ENCODE measurements at regions not wholly inside any gene's neighbourhood (a gene's known extent, or its start where the extent isn't known, plus 50 kb on each side); places are given as distances from the start of the nearest gene placed in this dataset.
A peak's percentile ranks its signal among the peaks of the same experiment; 100 is the strongest.
"Not testable (repeated sequence)": the region's sequence is repeated elsewhere in the genome, so short reads cannot be mapped to it uniquely, and the experiment has no call there.

DNA sequence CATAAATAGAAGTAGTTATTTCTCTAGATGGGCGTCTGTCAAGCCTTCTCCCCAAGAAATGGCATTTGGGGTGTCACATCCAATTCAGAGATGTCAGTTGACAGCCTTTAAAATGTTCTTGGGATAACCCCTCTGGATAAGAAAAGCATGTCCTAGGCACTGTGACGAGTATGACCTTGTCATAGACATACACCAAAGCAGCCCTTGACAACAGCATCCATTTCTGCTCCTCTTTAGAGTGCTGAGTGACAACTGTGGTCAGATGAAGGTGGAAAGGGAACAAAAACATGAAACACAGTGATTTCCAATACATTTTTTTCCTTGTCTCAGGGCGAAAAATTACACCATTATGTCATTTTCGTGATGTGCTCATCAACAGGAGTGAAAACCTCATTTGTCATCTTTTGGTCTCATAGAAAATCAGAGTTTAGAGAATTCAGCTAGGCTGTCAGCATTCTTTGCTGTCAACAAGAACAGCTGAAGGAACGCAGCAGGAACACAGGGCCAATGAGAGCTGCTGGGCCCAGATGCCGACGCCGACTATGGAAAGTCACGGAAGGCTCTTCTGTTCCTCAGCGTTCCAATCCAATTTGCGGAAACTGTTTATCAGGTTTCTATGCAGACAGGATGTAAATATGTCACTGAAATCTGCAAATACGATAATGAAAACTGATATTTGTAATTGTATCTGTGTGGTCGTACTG, 193.2 kb downstream of the ICOS start:
- peak; percentile 67 for DNase-seq
- intact Hi-C loops (cut with micrococcal nuclease), result no loop called here
- ATAC-seq, result peak; percentile 94

GRCh38 chr2:204131621-204132020, 195.1 kb downstream of the ICOS start:
- intact Hi-C loops (cut with micrococcal nuclease), result no loop called here
- no peak for DNase-seq
- ATAC-seq, result no peak

DNA sequence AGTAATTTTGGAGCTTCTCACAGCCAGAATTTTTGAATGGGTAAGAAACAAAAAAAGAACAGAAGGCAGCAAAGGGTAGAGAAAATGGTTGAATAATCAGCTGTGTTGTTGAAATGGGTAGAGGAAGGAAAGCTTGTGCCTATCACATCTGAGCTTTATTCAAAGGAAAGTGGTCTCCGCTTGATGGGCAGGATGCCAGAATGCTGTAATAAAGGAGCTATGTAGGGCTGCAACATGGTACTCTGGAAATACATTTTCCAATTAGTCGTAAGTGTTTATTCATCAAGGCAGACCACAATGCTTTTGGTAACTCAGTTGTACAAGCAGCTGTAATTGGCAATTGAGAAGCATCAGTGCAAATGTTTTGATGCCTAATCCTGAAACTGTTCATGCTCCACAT, 196.9 kb downstream of the ICOS start:
- intact Hi-C loops (cut with micrococcal nuclease), result no loop called here
- ATAC-seq, result no peak
- DNase-seq, result no peak

DNA sequence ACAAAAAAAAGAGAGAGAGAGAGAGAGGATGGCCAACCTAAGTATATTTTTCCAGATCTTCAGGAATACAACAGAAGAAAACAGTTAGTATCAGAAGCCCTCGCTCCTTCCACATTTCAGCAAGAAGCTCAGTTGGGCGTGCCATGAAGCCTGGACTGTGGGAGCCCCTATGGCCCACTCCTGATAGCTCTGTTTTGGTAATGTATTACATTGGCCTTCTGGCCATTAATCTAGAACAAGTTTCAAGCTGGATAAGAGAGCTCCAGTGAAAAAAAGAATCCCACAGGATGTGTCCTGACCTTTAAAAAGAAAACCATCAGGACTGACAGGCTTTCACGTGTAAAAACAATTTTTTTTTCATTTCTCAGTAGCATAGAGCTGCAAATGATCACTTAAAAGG, 197.9 kb downstream of the ICOS start:
- no peak for DNase-seq
- peak; percentile 67 for ATAC-seq
- intact Hi-C loops (cut with micrococcal nuclease), result no loop called here

DNA sequence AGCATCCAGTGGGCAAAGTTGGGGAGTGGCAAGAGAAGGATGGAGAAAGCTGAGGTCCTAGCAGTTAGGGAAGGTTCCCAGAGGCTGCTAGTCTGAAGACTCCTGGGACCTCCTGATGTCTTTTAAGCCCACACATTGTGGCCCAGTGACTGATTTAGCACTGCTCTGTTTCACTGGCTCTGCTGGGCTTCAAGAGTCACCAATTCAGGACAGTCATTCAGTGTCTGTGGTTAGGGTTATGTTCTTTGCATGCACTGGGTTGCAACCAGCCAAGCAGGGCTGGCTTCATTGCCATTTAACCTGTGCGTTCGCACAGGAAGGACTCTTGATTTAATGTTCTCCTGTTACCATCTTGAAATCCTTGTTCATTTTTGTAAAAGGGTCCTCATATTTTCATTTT, 199.2 kb downstream of the ICOS start:
- intact Hi-C loops (cut with micrococcal nuclease), result no loop called here
- no peak for DNase-seq
- ATAC-seq, result no peak

- DNase-seq (no peak), ATAC-seq (no peak)
- intact Hi-C loops (cut with micrococcal nuclease), result no loop called here
These were observed 201.6 kb downstream of the ICOS start for GRCh38 chr2:204138206-204138605.

GRCh38 chr2:204140246-204140645, 203.7 kb downstream of the ICOS start:
- intact Hi-C loops (cut with micrococcal nuclease), result no loop called here
- ATAC-seq, result no peak
- no peak for DNase-seq

GRCh38 chr2:204143216-204144014, 206.9 kb downstream of the ICOS start:
- intact Hi-C loops (cut with micrococcal nuclease), result no loop called here
- ATAC-seq (no peak), DNase-seq (no peak)

DNA sequence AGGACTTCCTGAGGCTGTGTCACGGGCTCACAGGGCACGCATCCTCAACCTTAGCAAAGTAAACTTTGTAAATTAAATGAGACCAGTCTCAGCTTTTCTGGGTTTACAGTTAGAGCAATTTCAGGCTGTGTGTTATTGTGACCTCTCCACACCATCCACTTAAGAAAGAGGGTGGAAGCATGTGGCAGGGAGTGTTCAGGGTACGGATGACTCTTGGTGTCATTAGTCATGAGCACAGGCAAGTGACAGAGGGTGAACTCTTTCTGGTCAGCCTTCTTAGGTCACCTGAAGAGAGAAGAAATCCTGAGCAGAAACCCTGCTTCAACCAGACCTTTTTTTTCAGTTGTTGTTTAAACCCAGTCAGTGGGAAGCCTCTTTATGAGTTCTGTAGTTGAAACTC, 207.9 kb downstream of the ICOS start:
- DNase-seq, result no peak
- intact Hi-C loops (cut with micrococcal nuclease), result no loop called here
- ATAC-seq, result no peak

GRCh38 chr2:204145263-204145751, 208.7 kb downstream of the ICOS start:
- ATAC-seq (peak; percentile 99), DNase-seq (peak; percentile 80)
- intact Hi-C loops (cut with micrococcal nuclease), result no loop called here

GRCh38 chr2:204145791-204146190, 209.2 kb downstream of the ICOS start:
- ATAC-seq (peak; percentile 57), DNase-seq (no peak)
- intact Hi-C loops (cut with micrococcal nuclease), result no loop called here

DNA sequence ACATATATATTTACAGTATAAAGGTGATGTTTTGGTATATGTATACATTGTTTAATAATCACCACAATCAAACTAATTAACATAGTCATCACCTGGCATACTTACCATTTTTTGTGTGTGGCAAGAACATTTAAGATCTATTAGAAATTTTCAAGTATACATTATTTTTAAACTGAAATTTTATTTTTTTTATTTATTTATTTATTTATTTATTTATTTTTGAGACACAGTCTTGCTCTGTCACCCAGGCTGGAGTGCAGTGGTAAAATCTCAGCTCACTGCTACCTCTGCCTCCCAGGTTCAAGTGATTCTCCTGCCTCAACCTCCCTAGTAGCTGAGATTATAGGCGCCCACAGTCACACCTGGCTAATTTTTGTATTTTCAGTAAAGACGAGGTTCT, 210.5 kb downstream of the ICOS start:
- ATAC-seq; intact Hi-C loops (cut with micrococcal nuclease); DNase-seq: not testable (repeated sequence)

DNA sequence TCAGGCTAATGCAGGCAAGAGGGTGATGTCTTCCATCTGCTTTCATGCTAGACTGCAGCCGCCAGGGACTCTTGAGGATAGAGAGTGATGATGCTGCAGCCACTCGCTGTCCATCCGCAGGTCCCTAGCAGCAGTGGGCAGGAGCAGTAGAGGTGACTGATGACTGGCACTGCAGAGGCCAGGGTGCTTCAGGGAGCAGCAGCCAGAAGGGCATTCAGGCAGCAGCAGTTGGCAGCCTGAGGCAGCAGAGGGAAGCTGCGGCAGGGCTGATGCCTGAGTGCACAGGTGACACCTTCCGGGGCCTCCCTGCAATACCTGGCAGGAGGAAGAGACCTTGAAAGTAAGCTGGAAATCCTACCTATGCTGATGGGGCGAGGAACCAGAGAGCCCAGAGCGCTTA, 214.2 kb downstream of the ICOS start:
- DNase-seq (no peak), ATAC-seq (no peak)
- intact Hi-C loops (cut with micrococcal nuclease), result no loop called here

GRCh38 chr2:204152616-204153015, 216.1 kb downstream of the ICOS start:
- no peak for ATAC-seq
- DNase-seq, result no peak
- intact Hi-C loops (cut with micrococcal nuclease), result no loop called here

- no peak for DNase-seq
- ATAC-seq, result no peak
- intact Hi-C loops (cut with micrococcal nuclease), result no loop called here
These were observed 218.3 kb downstream of the ICOS start for GRCh38 chr2:204154863-204155262.

- intact Hi-C loops (cut with micrococcal nuclease), result no loop called here
- ATAC-seq (no peak), DNase-seq (no peak)
These were observed 219.9 kb downstream of the ICOS start for GRCh38 chr2:204156456-204156855.

DNA sequence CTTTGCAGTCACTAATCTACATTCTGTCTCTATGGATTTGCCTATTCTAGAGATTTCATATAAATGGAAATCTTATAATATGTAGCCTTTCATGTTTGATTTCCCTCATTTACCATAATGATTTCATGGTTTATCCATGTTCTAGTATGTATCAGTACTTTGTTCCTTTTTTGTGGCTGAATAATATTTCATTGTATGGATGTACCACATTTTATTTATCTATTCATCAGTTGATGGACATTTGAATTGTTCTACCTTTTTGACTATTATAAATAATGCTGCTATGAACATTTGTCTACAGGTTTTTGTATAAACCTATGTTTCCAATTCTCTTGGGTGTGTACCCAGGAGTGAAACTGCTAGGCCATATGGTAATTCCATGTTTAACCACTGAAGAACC, 221.1 kb downstream of the ICOS start:
- ATAC-seq, result no peak
- DNase-seq, result no peak
- intact Hi-C loops (cut with micrococcal nuclease), result no loop called here

GRCh38 chr2:204159526-204159925, 223.0 kb downstream of the ICOS start:
- DNase-seq, result no peak
- no peak for ATAC-seq
- intact Hi-C loops (cut with micrococcal nuclease), result no loop called here

- intact Hi-C loops (cut with micrococcal nuclease), result no loop called here
- ATAC-seq (no peak), DNase-seq (no peak)
These were observed 224.4 kb downstream of the ICOS start for GRCh38 chr2:204160989-204161388.

GRCh38 chr2:204161886-204162285, 225.3 kb downstream of the ICOS start:
- ATAC-seq, result no peak
- intact Hi-C loops (cut with micrococcal nuclease), result no loop called here
- no peak for DNase-seq

DNA sequence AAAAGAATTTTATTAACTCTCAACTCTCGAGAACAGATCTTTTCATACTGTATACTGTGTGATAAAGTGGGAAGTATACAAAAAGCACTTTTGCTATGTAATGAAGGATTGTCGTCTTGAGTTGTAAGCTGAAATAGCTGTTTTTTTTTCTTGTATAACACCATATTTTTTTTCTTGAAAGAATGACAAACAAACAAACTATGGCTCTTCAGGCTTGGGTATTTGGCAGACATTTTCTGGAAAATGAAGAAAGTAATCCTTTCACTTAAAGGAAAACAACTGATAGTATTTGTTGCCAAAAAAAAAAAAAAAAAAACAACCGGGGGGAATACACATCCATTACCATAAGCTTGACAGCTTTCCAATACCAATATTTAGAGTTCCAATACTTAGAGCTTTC, 230.4 kb downstream of the ICOS start:
- intact Hi-C loops (cut with micrococcal nuclease), result no loop called here

More for the DNA sequence above, 230.4 kb downstream of the ICOS start:
- ATAC-seq (no peak), DNase-seq (no peak)

All from left ventricle myocardium superior (tissue), 1 donor.